K562 (cell line): ENCODE measurements at regions not wholly inside any gene's neighbourhood (a gene's known extent, or its start where the extent isn't known, plus 50 kb on each side); places are given as distances from the start of the nearest gene placed in this dataset.
A peak's percentile ranks its signal among the peaks of the same experiment; 100 is the strongest.

Source experiments
- ATAC-seq: fragments of 200-7000 bp; cut with Tn5 transposase; 3 replicates; pipeline ENCODE4 v1.9.1; 2020; ENCODE audit warnings: moderate library complexity
- BruUV-seq: library from RNA; stranded (reverse); fragments of 400-500 nt; replicated peaks from 2 replicates; lab custom pipeline; 2021; lab: Mats Ljungman, UMichigan
- CTCF ChIA-PET: fragments of 300-600 bp; formaldehyde crosslinking; extraction: SDS; loops from one replicate; lab custom pipeline; 2021; ENCODE audit warnings: low intra/inter-chr PET ratio; lab: Yijun Ruan, JAX
- POLR2A ChIA-PET: fragments of 300-600, 350-650 bp; sonication (Branson Sonifier 250); formaldehyde crosslinking; extraction: SDS; loops from one replicate; lab custom pipeline; 2021; ENCODE audit warnings: antibody characterized with exemption, inconsistent platforms; lab: Yijun Ruan, JAX
- DNase-seq, 4 experiments: peaks; one replicate each; pipeline versions ENCODE4 v3.0.0 to v3.0.0-alpha.2; 2011 to 2018; ENCODE audit warnings: low spot score in 3 of 4, mixed read lengths in 3 of 4; ENCODE audit errors: extremely low read depth in 1 of 4
- FAIRE-seq: peaks from 2 replicates; lab custom pipeline; 2011; peaks lifted over from hg19 to GRCh38; lab: Jason Lieb, UNC
- H2AFZ ChIP-seq: 2 replicates; pipeline ENCODE4 v1.6.0; 2011; ENCODE audit warnings: low read depth, low read length, control low read depth, inconsistent platforms
- H3K27ac ChIP-seq: fragments of 200-600 bp; 3 replicates; pipeline ENCODE4 v1.8.0; 2011; ENCODE audit warnings: low read depth, mild to moderate bottlenecking, control low read depth, inconsistent platforms, low read length, moderate library complexity, mixed read lengths; ENCODE audit errors: extremely low read depth
- H3K27me3 ChIP-seq, 2 experiments: fragments of 300-600 bp in 1 of 2; 2 replicates in 1 of 2; 3 replicates in 1 of 2; pipeline versions ENCODE4 v1.6.0 to v1.8.0; 2011; ENCODE audit warnings: inconsistent platforms in 2 of 2, low read length in 2 of 2, mild to moderate bottlenecking in 1 of 2, mixed read lengths in 1 of 2, moderate library complexity in 1 of 2; ENCODE audit not compliant: control insufficient read depth in 2 of 2, insufficient read depth in 2 of 2
- H3K36me3 ChIP-seq: fragments of 300-600 bp; 3 replicates; pipeline ENCODE4 v1.8.0; 2011; ENCODE audit warnings: mild to moderate bottlenecking, low read length, inconsistent platforms; ENCODE audit not compliant: control insufficient read depth, insufficient read depth
- H3K4me1 ChIP-seq, 2 experiments: fragments of 200-600 bp in 1 of 2; replicated peaks in 1 of 2; 2 replicates in 1 of 2; 3 replicates in 1 of 2; pipeline versions ENCODE4 v1.5.1 to v1.8.0; 2011; ENCODE audit warnings: inconsistent platforms in 2 of 2, low read length in 2 of 2, mild to moderate bottlenecking in 1 of 2, mixed read lengths in 1 of 2, moderate library complexity in 1 of 2; ENCODE audit not compliant: control insufficient read depth in 2 of 2, insufficient read depth in 2 of 2
- H3K4me2 ChIP-seq: 2 replicates; pipeline ENCODE4 v1.6.1; 2011; ENCODE audit warnings: low read length, control low read depth, inconsistent platforms, mixed read lengths; ENCODE audit not compliant: insufficient read depth
- H3K4me3 ChIP-seq: fragments of 200-600 bp; sonication (generic), shearing (Covaris generic); 2 replicates; pipeline ENCODE4 v1.5.1; 2016; ENCODE audit warnings: control low read depth, inconsistent platforms
- H3K79me2 ChIP-seq: fragments of 200-600 bp; 3 replicates; pipeline ENCODE4 v1.8.0; 2011; ENCODE audit warnings: low read length, inconsistent platforms; ENCODE audit not compliant: control insufficient read depth, insufficient read depth
- H3K9ac ChIP-seq, 2 experiments: 2 replicates each; pipeline versions ENCODE4 v1.6.0 to v1.6.1; 2011; ENCODE audit warnings: low read depth in 2 of 2, low read length in 2 of 2, control low read depth in 1 of 2, inconsistent platforms in 1 of 2, mild to moderate bottlenecking in 1 of 2, mixed read lengths in 1 of 2; ENCODE audit not compliant: insufficient read depth in 1 of 2
- H3K9me1 ChIP-seq: one replicate; pipeline ENCODE4 v1.6.0; 2011; ENCODE audit warnings: inconsistent platforms, mild to moderate bottlenecking, low read length, moderate library complexity; ENCODE audit not compliant: control insufficient read depth, insufficient read depth
- H3K9me3 ChIP-seq: replicated peaks from 2 replicates; pipeline ENCODE4 v1.5.1; 2011; ENCODE audit warnings: low read depth, low read length, inconsistent platforms; ENCODE audit not compliant: control insufficient read depth, insufficient read depth
- H4K20me1 ChIP-seq: replicated peaks from 2 replicates; pipeline ENCODE4 v1.6.1; 2011; ENCODE audit warnings: low read length, inconsistent platforms, mixed read lengths; ENCODE audit not compliant: control insufficient read depth, insufficient read depth
- BRCA1 ChIP-seq, 2 experiments: fragments of 450-650 bp in 1 of 2; sonication (generic) in 1 of 2; formaldehyde crosslinking in 1 of 2; IDR thresholded peaks; 2 replicates each; pipeline versions ENCODE4 v1.5.0 to v1.6.1; 2017 to 2020; ENCODE audit warnings: mild to moderate bottlenecking in 1 of 2, missing genetic modification reagents in 1 of 2
- CEBPB ChIP-seq: fragments of 450-650 bp; IDR thresholded peaks from 2 replicates; pipeline ENCODE4 v1.6.1; 2016; ENCODE audit warnings: missing genetic modification characterization, missing compliant biosample characterization
- CEBPG ChIP-seq, 3 experiments: fragments of 200-800 bp in 1 of 3; sonication (Bioruptor generic) in 1 of 3; sonication (generic) in 1 of 3; formaldehyde crosslinking in 1 of 3; IDR thresholded peaks in 2 of 3; conservative IDR thresholded peaks in 1 of 3; 2 replicates each; pipeline versions ENCODE4 v1.6.1 to v1.8.0; 2016 to 2022; ENCODE audit warnings: missing compliant biosample characterization in 2 of 3, missing genetic modification characterization in 2 of 3, mild to moderate bottlenecking in 1 of 3, missing genetic modification reagents in 1 of 3
- GATAD2B ChIP-seq: fragments of 450-650 bp; IDR thresholded peaks from 2 replicates; pipeline ENCODE4 v1.6.1; 2017; ENCODE audit warnings: mild to moderate bottlenecking, borderline replicate concordance
- HIVEP1 ChIP-seq: fragments of 250-450 bp; sonication (Bioruptor Pico); IDR thresholded peaks from 2 replicates; pipeline ENCODE4 v1.4.0; 2020; ENCODE audit warnings: mild to moderate bottlenecking
- KLF10 ChIP-seq: fragments of 250-450 bp; sonication (Bioruptor Pico); IDR thresholded peaks from 2 replicates; pipeline ENCODE4 v1.6.1; 2021; ENCODE audit warnings: matching md5 sums
- NR1H2 ChIP-seq: sonication (generic); formaldehyde crosslinking; IDR thresholded peaks from 2 replicates; pipeline ENCODE4 v1.4.0; 2020; ENCODE audit warnings: mild to moderate bottlenecking, missing genetic modification reagents
- SMAD4 ChIP-seq: fragments of 250-450 bp; sonication (Bioruptor Pico); conservative IDR thresholded peaks from 2 replicates; pipeline ENCODE4 v1.8.0; 2021; ENCODE audit warnings: inconsistent platforms, mild to moderate bottlenecking, moderate library complexity
- SPI1 ChIP-seq: IDR thresholded peaks from 2 replicates; pipeline ENCODE4 v1.6.1; 2011; ENCODE audit warnings: low read depth, low read length, control low read depth, borderline replicate concordance
- ZBTB11 ChIP-seq, 3 experiments: fragments of 200-800 bp in 1 of 3; fragments of 250-450 bp in 1 of 3; fragments of 450-650 bp in 1 of 3; sonication (Bioruptor Pico) in 1 of 3; sonication (Bioruptor generic) in 1 of 3; formaldehyde crosslinking in 1 of 3; IDR thresholded peaks; 2 replicates each; pipeline versions ENCODE4 v1.6.1 to v1.8.0; 2016 to 2022; ENCODE audit warnings: mild to moderate bottlenecking in 2 of 3, missing genetic modification characterization in 2 of 3, missing compliant biosample characterization in 1 of 3, moderate library complexity in 1 of 3
- ZBTB26 ChIP-seq: fragments of 450-650 bp; formaldehyde crosslinking; IDR thresholded peaks from 2 replicates; pipeline ENCODE4 v1.4.0; 2022; ENCODE audit warnings: missing genetic modification characterization
- ZNF561 ChIP-seq: fragments of 450-650 bp; formaldehyde crosslinking; conservative IDR thresholded peaks from 2 replicates; pipeline ENCODE4 v1.4.0; 2020; ENCODE audit warnings: mild to moderate bottlenecking, moderate library complexity
- WGBS: fragments of 100-300 bp; shearing (Covaris generic); methylation state at CpG from one replicate; pipeline ENCODE4 v1.1.6; 2016; ENCODE audit warnings: low coverage, mixed read lengths; ENCODE audit not compliant: insufficient coverage; ENCODE audit errors: missing lambda C conversion rate; 5-methylcytosine and 5-hydroxymethylcytosine counted together
- in situ Hi-C: fragments of 300-500 bp; cut with MboI; formaldehyde crosslinking; loops from 4 replicates; pipeline ENCODE4 v1.15.0; 2018; ENCODE audit warnings: inconsistent platforms, mixed read lengths
- intact Hi-C: fragments of 100-400 bp; cut with micrococcal nuclease; formaldehyde crosslinking; loops from 2 replicates; pipeline ENCODE4 v1.14.2; 2022

GRCh38 chr2:216792222-216793021, 67.4 kb downstream of the TNP1 start (continued):
- TF ChIP-seq SMAD4 (peak; percentile 87), HIVEP1 (CRISPR knock-in tag) (no peak)

GRCh38 chr2:216791303-216791702, 68.6 kb downstream of the TNP1 start:
- intact Hi-C loops: no loop called here
- Histone ChIP-seq H3K4me3 (no peak overlapping the region), H2AFZ (no peak overlapping the region), H3K9ac (no peak overlapping the region), H4K20me1 (no peaks in the 10 kb centered on the region; the same call in 1 of the 2 replicates), H3K36me3 (no peaks in the 10 kb centered on the region), H3K9me1 (no peaks in the 10 kb centered on the region), H3K27me3 (peaks cover 0 to 7% of the 10 kb centered on the region in 2 experiments; a peak in 1 of 5 replicates), H3K4me1 (peaks cover 0 to 21% of the 10 kb centered on the region in 2 experiments; a peak in 4 of 5 replicates), H3K4me2 (no peak overlapping the region), H3K79me2 (no peaks in the 10 kb centered on the region), H3K9me3 (no peaks in the 10 kb centered on the region), H3K27ac (no peak overlapping the region)
- ATAC-seq: no peak
- 29% methylated on average over 2 of the region's 2 CpGs for WGBS
- DNase-seq: no peak
- ChIA-PET POLR2A (interaction anchor here (1.0 kb wide), 1 partner anchor 11 kb away, joined by 3 read pairs; no protein-coding TSS in a partner anchor), CTCF (no interaction called here)
- BruUV-seq: no TSS peak
- in situ Hi-C loops: no loop called here
- TF ChIP-seq CEBPG (CRISPR knock-in tag; IDR thresholded peaks at IDR 0.05) (no peak), CEBPG (tag; conservative IDR thresholded peaks at IDR 0.05 in 1 of 2, IDR thresholded peaks at IDR 0.05 in 1 of 2) (peak in 1 of 2 experiments; percentile 63; a peak in 2 of 4 replicates), BRCA1 (IDR thresholded peaks at IDR 0.05) (no peak), BRCA1 (CRISPR knock-in tag; IDR thresholded peaks at IDR 0.05) (no peak), KLF10 (CRISPR knock-in tag) (no peak), ZBTB26 (CRISPR knock-in tag) (no peak), SPI1 (no peak), NR1H2 (CRISPR knock-in tag) (no peak), ZNF561 (CRISPR knock-in tag) (no peak), ZBTB11 (CRISPR knock-in tag; IDR thresholded peaks at IDR 0.05) (no peak), CEBPB (tag) (peak; percentile 48; the same call in 1 of the 2 replicates), GATAD2B (no peak)
- FAIRE-seq: no peak
